IMR-90 (cell line): ENCODE measurements at regions not wholly inside any gene's neighbourhood (a gene's known extent, or its start where the extent isn't known, plus 50 kb on each side); places are given as distances from the start of the nearest gene placed in this dataset.

Experiments used
- ATAC-seq: fragments of 200-7000 bp; cut with Tn5 transposase; 2 replicates; pipeline ENCODE4 v1.9.1; 2020; ENCODE audit warnings: low read depth, mild to moderate bottlenecking, moderate library complexity
- BruUV-seq: library from RNA; stranded (reverse); fragments of 400-500 nt; replicated peaks from 2 replicates; lab custom pipeline; 2021; lab: Mats Ljungman, UMichigan
- CTCF ChIA-PET: fragments of 300-600 bp; formaldehyde crosslinking; extraction: SDS; loops from one replicate; lab custom pipeline; 2021; ENCODE audit warnings: antibody characterized with exemption; lab: Yijun Ruan, JAX
- POLR2A ChIA-PET: fragments of 300-600 bp; sonication (Branson Sonifier 250); formaldehyde crosslinking; loops from one replicate; lab custom pipeline; 2022; ENCODE audit warnings: antibody characterized with exemption; ENCODE audit not compliant: unreplicated experiment; lab: Charles Lee
- DNase-seq: peaks from one replicate; pipeline ENCODE4 v3.0.0; 2013
- H2AFZ ChIP-seq: replicated peaks from 2 replicates; pipeline ENCODE3; 2013; ENCODE audit warnings: low read length, mild to moderate bottlenecking; ENCODE audit not compliant: poor library complexity
- H2AK5ac ChIP-seq: 2 replicates; pipeline ENCODE4 v1.6.1; 2013; ENCODE audit warnings: low read depth, low read length, inconsistent platforms
- H2AK9ac ChIP-seq: replicated peaks from 2 replicates; pipeline ENCODE3; 2013; ENCODE audit warnings: mild to moderate bottlenecking, low read depth, low read length, moderate library complexity; ENCODE audit not compliant: poor library complexity
- H2BK120ac ChIP-seq: 2 replicates; pipeline ENCODE4 v1.6.1; 2013; ENCODE audit warnings: low read depth, low read length, inconsistent platforms
- H2BK15ac ChIP-seq: 3 replicates; pipeline ENCODE4 v1.6.1; 2013; ENCODE audit warnings: low read depth, low read length, inconsistent platforms
- H2BK20ac ChIP-seq: 2 replicates; pipeline ENCODE4 v1.6.1; 2013; ENCODE audit warnings: low read depth, mild to moderate bottlenecking, inconsistent platforms, low read length, moderate library complexity
- H2BK5ac ChIP-seq: 2 replicates; pipeline ENCODE4 v1.6.1; 2013; ENCODE audit warnings: mild to moderate bottlenecking, low read depth, low read length, inconsistent platforms; ENCODE audit not compliant: poor library complexity, severe bottlenecking
- H3K14ac ChIP-seq: replicated peaks from 2 replicates; pipeline ENCODE4 v1.6.1; 2013; ENCODE audit warnings: low read depth, low read length, inconsistent platforms
- H3K18ac ChIP-seq: 2 replicates; pipeline ENCODE4 v1.6.1; 2013; ENCODE audit warnings: low read depth, low read length, control low read depth
- H3K23ac ChIP-seq: 2 replicates; pipeline ENCODE4 v1.6.1; 2013; ENCODE audit warnings: low read depth, low read length, inconsistent platforms
- H3K27ac ChIP-seq: 2 replicates; pipeline ENCODE4 v1.5.1; 2013; ENCODE audit warnings: mild to moderate bottlenecking, control low read depth, low read length; ENCODE audit not compliant: insufficient read depth
- H3K27me3 ChIP-seq: 2 replicates; pipeline ENCODE4 v1.6.1; 2013; ENCODE audit warnings: low read length; ENCODE audit not compliant: control insufficient read depth, insufficient read depth
- H3K36me3 ChIP-seq: 2 replicates; pipeline ENCODE4 v1.6.1; 2013; ENCODE audit warnings: low read length, mixed read lengths; ENCODE audit not compliant: control insufficient read depth, insufficient read depth
- H3K4ac ChIP-seq: 2 replicates; pipeline ENCODE4 v1.6.1; 2013; ENCODE audit warnings: low read depth, low read length, inconsistent platforms
- H3K4me1 ChIP-seq: 2 replicates; pipeline ENCODE4 v1.6.1; 2013; ENCODE audit warnings: low read length, mixed read lengths; ENCODE audit not compliant: control insufficient read depth, insufficient read depth
- H3K4me2 ChIP-seq: 2 replicates; pipeline ENCODE4 v1.6.1; 2013; ENCODE audit warnings: low read depth, mild to moderate bottlenecking, control low read depth, low read length, moderate library complexity
- H3K4me3 ChIP-seq: 2 replicates; pipeline ENCODE4 v1.5.1; 2013; ENCODE audit warnings: low read depth, mild to moderate bottlenecking, control low read depth, low read length, moderate library complexity; ENCODE audit not compliant: insufficient read depth
- H3K56ac ChIP-seq: 2 replicates; pipeline ENCODE4 v1.6.1; 2013; ENCODE audit warnings: low read length, inconsistent platforms; ENCODE audit not compliant: insufficient read depth; ENCODE audit errors: extremely low read depth
- H3K79me1 ChIP-seq, 2 experiments: 2 replicates each; pipeline ENCODE4 v1.6.1; 2013; ENCODE audit warnings: low read length in 2 of 2, inconsistent platforms in 1 of 2, low read depth in 1 of 2
- H3K9ac ChIP-seq: 2 replicates; pipeline ENCODE4 v1.6.1; 2013; ENCODE audit warnings: low read depth, low read length, control low read depth
- H3K9me1 ChIP-seq: 2 replicates; pipeline ENCODE4 v1.6.1; 2013; ENCODE audit warnings: low read length, inconsistent platforms; ENCODE audit not compliant: insufficient read depth
- H3K9me3 ChIP-seq: 2 replicates; pipeline ENCODE4 v1.6.1; 2013; ENCODE audit warnings: low read length; ENCODE audit not compliant: control insufficient read depth, insufficient read depth
- H4K20me1 ChIP-seq: 2 replicates; pipeline ENCODE4 v1.6.1; 2013; ENCODE audit warnings: low read length, inconsistent platforms; ENCODE audit not compliant: insufficient read depth
- H4K5ac ChIP-seq: 2 replicates; pipeline ENCODE4 v1.6.1; 2013; ENCODE audit warnings: mild to moderate bottlenecking, low read depth, low read length, control low read depth
- H4K8ac ChIP-seq, 2 experiments: 2 replicates each; pipeline ENCODE4 v1.6.1; 2013; ENCODE audit warnings: low read depth in 2 of 2, low read length in 2 of 2, control low read depth in 1 of 2, inconsistent platforms in 1 of 2
- H4K91ac ChIP-seq: 2 replicates; pipeline ENCODE4 v1.6.1; 2013; ENCODE audit warnings: low read depth, low read length, inconsistent platforms; ENCODE audit not compliant: insufficient read depth
- POLR2A ChIP-seq: IDR thresholded peaks from 2 replicates; pipeline ENCODE4 v1.6.1; 2012; ENCODE audit warnings: mild to moderate bottlenecking, low read depth, low read length
- WGBS, 2 experiments: methylation state at CpG; one replicate each; pipeline versions ENCODE4 v1.1.5 to v1.1.7; 2013; ENCODE audit warnings: missing lambda C conversion rate in 2 of 2; ENCODE audit not compliant: insufficient read length in 1 of 2; ENCODE audit errors: extremely low coverage in 2 of 2; 5-methylcytosine and 5-hydroxymethylcytosine counted together
- dilution Hi-C: fragments of 300-500 bp; cut with HindIII; formaldehyde crosslinking; loops from one replicate; pipeline ENCODE4 v1.14.3; 2018; ENCODE audit warnings: low sequenced_read_pairs; ENCODE audit not compliant: unreplicated experiment
- in situ Hi-C: fragments of 300-500 bp; cut with MboI; formaldehyde crosslinking; loops from 3 replicates; pipeline ENCODE4 v1.14.3; 2019; ENCODE audit warnings: low sequenced_read_pairs, inconsistent platforms, mixed read lengths
- intact Hi-C: fragments of 100-400 bp; cut with micrococcal nuclease; formaldehyde crosslinking; loops from 2 replicates; pipeline ENCODE4 v1.10.0; 2022

DNA sequence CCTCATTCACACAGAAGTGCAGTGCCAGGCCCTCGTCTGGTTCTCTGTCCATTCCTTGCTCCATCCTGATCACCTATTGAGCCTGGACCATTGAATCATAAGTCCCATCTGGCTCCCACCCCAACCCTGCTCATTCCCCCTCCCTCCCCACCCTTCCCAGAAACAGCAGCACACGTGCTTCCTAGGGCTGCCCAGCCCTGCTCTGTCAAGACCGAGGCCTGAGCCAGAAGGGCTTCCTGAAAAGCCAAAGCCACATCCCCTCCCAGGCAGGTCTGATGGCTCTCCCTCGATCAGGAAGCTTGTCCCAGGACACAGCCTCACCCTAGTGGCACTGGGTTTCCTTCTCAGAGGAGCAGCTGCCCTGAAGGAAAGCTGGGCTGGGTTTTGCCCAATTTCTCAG is 79.8 kb upstream of the FZD7 start:
- intact Hi-C loops: no loop called here
- no peak overlapping the region for H3K4me2 ChIP-seq
- peaks cover 2% of the 10 kb centered on the region; the same call in 1 of the 2 replicates for H3K27me3 ChIP-seq
- H4K20me1 ChIP-seq: no peaks in the 10 kb centered on the region
- H2BK5ac ChIP-seq: no peak overlapping the region
- H3K14ac ChIP-seq: no peak overlapping the region
- H3K9me1 ChIP-seq: no peaks in the 10 kb centered on the region
- no peaks in the 10 kb centered on the region for H3K79me1 ChIP-seq
- ATAC-seq (no peak), DNase-seq (no peak)
- H3K18ac ChIP-seq: no peak overlapping the region
- BruUV-seq: no TSS peak
- H4K5ac ChIP-seq: no peak overlapping the region; the same call in 1 of the 2 replicates
- H3K4me3 ChIP-seq: no peak overlapping the region
- in situ Hi-C loops: no loop called here
- H2BK20ac ChIP-seq: no peak overlapping the region
- no peak overlapping the region for H4K8ac ChIP-seq
- no peak overlapping the region for H3K9ac ChIP-seq
- no peak overlapping the region for H4K91ac ChIP-seq
- no peaks in the 10 kb centered on the region for H3K36me3 ChIP-seq
- H2AK5ac ChIP-seq: no peak overlapping the region
- H3K9me3 ChIP-seq: no peaks in the 10 kb centered on the region
- dilution Hi-C loops: no loop called here
- H2BK15ac ChIP-seq: no peak overlapping the region
- no peak overlapping the region for H2BK120ac ChIP-seq
- no peak overlapping the region; the same call in 1 of the 2 replicates for H3K4ac ChIP-seq
- H3K4me1 ChIP-seq: peaks cover 6% of the 10 kb centered on the region
- H2AK9ac ChIP-seq: no peak overlapping the region
- peak overlapping the region; percentile 75 for H2AFZ ChIP-seq
- H3K27ac ChIP-seq: no peak overlapping the region
- TF ChIP-seq POLR2A: no peak
- ChIA-PET CTCF (no interaction called here), POLR2A (no interaction called here)
- no peak overlapping the region for H3K23ac ChIP-seq
- WGBS, 2 experiments: 100% methylated on average over 1 of the region's 4 CpGs; no CpG with 5 or more reads in 1 of the 2 experiments
- no peak overlapping the region for H3K56ac ChIP-seq
